ENCODE measurements at regions not wholly inside any gene's neighbourhood (a gene's known extent, or its start where the extent isn't known, plus 50 kb on each side); places are given as distances from the start of the nearest gene placed in this dataset.

- ChIA-PET RAD21 (ENCODE audit: low non-redundant PET in 1 of 2, low total read pairs in 2 of 2, uncharacterized antibody in 2 of 2, unreplicated experiment in 2 of 2) (no interaction called here), POLR2A (no interaction called here), CTCF (no interaction called here)
Observed at GRCh38 chr5:8094304-8094703, 225.4 kb downstream of the MTRR start.

More at GRCh38 chr5:8094304-8094703, 225.4 kb downstream of the MTRR start:
- no peak overlapping the region for H3K9ac ChIP-seq (ENCODE audit: low read length)
- H3K4me2 ChIP-seq (ENCODE audit: low read length) = no peak overlapping the region
- no peaks in the 10 kb centered on the region for H3K27me3 ChIP-seq (ENCODE audit: insufficient read depth, low read length)
- TF ChIP-seq RAD21 (IDR thresholded peaks at IDR 0.05; ENCODE audit: low read depth) (no peak), ZNF274 (IDR thresholded peaks at IDR 0.05; ENCODE audit: low read depth, low read length) (no peak), ATF3 (IDR thresholded peaks at IDR 0.05) (no peak), REST (IDR thresholded peaks at IDR 0.05; ENCODE audit: low read depth) (no peak), EGR1 (IDR thresholded peaks at IDR 0.05; ENCODE audit: low read depth) (no peak), SRF (IDR thresholded peaks at IDR 0.05; ENCODE audit: low read depth) (no peak), TCF7L2 (IDR thresholded peaks at IDR 0.05; ENCODE audit: borderline replicate concordance, extremely low read depth, insufficient read depth, insufficient read length) (no peak), CEBPB (IDR thresholded peaks at IDR 0.05; ENCODE audit: low read depth) (no peak), CTCF (IDR thresholded peaks at IDR 0.05 in 2 of 3, conservative IDR thresholded peaks at IDR 0.05 in 1 of 3; ENCODE audit: borderline replicate concordance in 1 of 3, insufficient read depth in 1 of 3, low read depth in 2 of 3, low read length in 2 of 3) (no peak)
- no peak overlapping the region for H3K27ac ChIP-seq (ENCODE audit: low read depth, low read length)
- no peak for DNase-seq (ENCODE audit: low read depth, low spot score)
- no peaks in the 10 kb centered on the region for H3K79me2 ChIP-seq (ENCODE audit: insufficient read depth, low read length)
- H3K36me3 ChIP-seq (ENCODE audit: control insufficient read depth in 1 of 2, insufficient read depth in 2 of 2, low read length in 2 of 2) = no peaks in the 10 kb centered on the region
- BruUV-seq (replicated peaks) = no TSS peak
- no peaks in the 10 kb centered on the region for H3K9me2 ChIP-seq (ENCODE audit: insufficient read depth)
- no peaks in the 10 kb centered on the region for H4K20me1 ChIP-seq (ENCODE audit: insufficient read depth)
- intact Hi-C loops (cut with micrococcal nuclease) = no loop called here
- no peak overlapping the region for H3K4me3 ChIP-seq (replicated peaks in 1 of 2; ENCODE audit: low read depth in 1 of 2, low read length in 2 of 2)
- no peak for ATAC-seq
- no peaks in the 10 kb centered on the region for H3K4me1 ChIP-seq (ENCODE audit: control insufficient read depth in 1 of 2, insufficient read depth in 2 of 2, low read length in 2 of 2)
- H2AFZ ChIP-seq (ENCODE audit: low read depth, low read length, poor library complexity, severe bottlenecking) = no peak overlapping the region
- H3K9me3 ChIP-seq (ENCODE audit: control insufficient read depth in 1 of 2, insufficient read depth in 1 of 2, low read depth in 1 of 2, low read length in 2 of 2) = peaks cover 0 to 4% of the 10 kb centered on the region in 2 experiments; a peak in 2 of 4 replicates
